Lower leg skin (tissue), 3 donors: ENCODE measurements at regions not wholly inside any gene's neighbourhood (a gene's known extent, or its start where the extent isn't known, plus 50 kb on each side); places are given as distances from the start of the nearest gene placed in this dataset.

Experiments used
- POLR2A ChIP-seq, 2 donors: fragments of 450-650 bp; IDR thresholded peaks; one replicate each; pipeline ENCODE4 v1.6.1; 2016 to 2017; ENCODE audit warnings: antibody characterized with exemption in 2 of 2, mild to moderate bottlenecking in 1 of 2, moderate library complexity in 1 of 2
- TF ChIP-seq, protein P1 (sequence below), 3 donors: fragments of 450-650 bp; IDR thresholded peaks; one replicate each; pipeline ENCODE4 v1.5.1; 2016; ENCODE audit warnings: antibody characterized with exemption in 3 of 3, mild to moderate bottlenecking in 3 of 3, moderate library complexity in 2 of 3

DNA sequence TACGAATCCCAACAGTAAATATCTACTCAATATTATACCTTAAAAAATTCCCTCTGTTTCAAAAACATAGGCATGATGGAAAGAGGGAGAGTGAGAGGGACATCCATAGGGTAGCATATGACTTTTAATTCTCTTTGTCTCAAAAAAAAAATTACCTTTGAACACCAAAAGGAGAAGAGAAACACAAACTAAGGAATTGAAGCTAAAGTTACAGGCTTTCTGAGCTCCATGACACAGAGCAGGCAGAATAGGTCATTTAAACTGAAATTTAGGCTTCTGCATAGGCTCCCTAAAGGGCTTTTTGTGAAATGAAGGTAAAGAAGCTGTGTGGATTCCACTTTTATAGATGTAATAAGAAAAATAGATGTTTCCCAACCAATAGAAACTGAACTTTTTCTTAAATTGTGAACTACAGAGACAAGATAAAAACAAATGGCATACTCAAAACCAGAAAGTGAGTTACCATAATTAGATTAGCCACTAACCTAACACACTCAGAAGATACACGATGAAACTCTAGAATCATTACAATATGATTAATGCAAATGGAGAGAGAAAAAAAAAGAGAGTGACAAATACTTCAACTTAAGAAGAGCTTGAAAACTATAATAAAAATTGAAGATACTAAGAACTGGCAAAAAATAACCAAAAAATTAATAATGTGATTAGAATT, 584.6 kb downstream of the GABRG1 start:
- TF ChIP-seq, protein P1, sequence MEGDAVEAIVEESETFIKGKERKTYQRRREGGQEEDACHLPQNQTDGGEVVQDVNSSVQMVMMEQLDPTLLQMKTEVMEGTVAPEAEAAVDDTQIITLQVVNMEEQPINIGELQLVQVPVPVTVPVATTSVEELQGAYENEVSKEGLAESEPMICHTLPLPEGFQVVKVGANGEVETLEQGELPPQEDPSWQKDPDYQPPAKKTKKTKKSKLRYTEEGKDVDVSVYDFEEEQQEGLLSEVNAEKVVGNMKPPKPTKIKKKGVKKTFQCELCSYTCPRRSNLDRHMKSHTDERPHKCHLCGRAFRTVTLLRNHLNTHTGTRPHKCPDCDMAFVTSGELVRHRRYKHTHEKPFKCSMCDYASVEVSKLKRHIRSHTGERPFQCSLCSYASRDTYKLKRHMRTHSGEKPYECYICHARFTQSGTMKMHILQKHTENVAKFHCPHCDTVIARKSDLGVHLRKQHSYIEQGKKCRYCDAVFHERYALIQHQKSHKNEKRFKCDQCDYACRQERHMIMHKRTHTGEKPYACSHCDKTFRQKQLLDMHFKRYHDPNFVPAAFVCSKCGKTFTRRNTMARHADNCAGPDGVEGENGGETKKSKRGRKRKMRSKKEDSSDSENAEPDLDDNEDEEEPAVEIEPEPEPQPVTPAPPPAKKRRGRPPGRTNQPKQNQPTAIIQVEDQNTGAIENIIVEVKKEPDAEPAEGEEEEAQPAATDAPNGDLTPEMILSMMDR (IDR thresholded peaks at IDR 0.05): no peak
- TF ChIP-seq POLR2A (IDR thresholded peaks at IDR 0.05): no peak
